Calu3 (cell line): ENCODE measurements at regions not wholly inside any gene's neighbourhood (a gene's known extent, or its start where the extent isn't known, plus 50 kb on each side); places are given as distances from the start of the nearest gene placed in this dataset.

Experiments used
- BruUV-seq: library from RNA; stranded (reverse); fragments of 400-500 nt; replicated peaks from 2 replicates; lab custom pipeline; 2021; lab: Mats Ljungman, UMichigan
- CTCF ChIA-PET: fragments of 300-600 bp; sonication (Branson Sonifier 250); formaldehyde crosslinking; loops from one replicate; lab custom pipeline; 2022; ENCODE audit warnings: antibody characterized with exemption; lab: Charles Lee
- DNase-seq: peaks from one replicate; pipeline ENCODE4 v3.0.0; 2022
- H3K27ac Mint-ChIP-seq: one replicate; pipeline ENCODE4 v1.8.0; 2022; ENCODE audit warnings: mixed read lengths; ENCODE audit not compliant: unreplicated experiment
- H3K27me3 Mint-ChIP-seq: one replicate; pipeline ENCODE4 v1.8.0; 2022; ENCODE audit warnings: mixed read lengths; ENCODE audit not compliant: unreplicated experiment
- H3K36me3 Mint-ChIP-seq: one replicate; pipeline ENCODE4 v1.8.0; 2022; ENCODE audit warnings: mild to moderate bottlenecking, moderate library complexity, mixed read lengths; ENCODE audit not compliant: insufficient read depth, unreplicated experiment
- H3K4me1 Mint-ChIP-seq: one replicate; pipeline ENCODE4 v1.8.0; 2022; ENCODE audit warnings: mild to moderate bottlenecking, low read depth, mixed read lengths; ENCODE audit not compliant: unreplicated experiment
- H3K4me3 Mint-ChIP-seq: one replicate; pipeline ENCODE4 v1.8.0; 2022; ENCODE audit warnings: mild to moderate bottlenecking, low read depth, moderate library complexity, mixed read lengths; ENCODE audit not compliant: unreplicated experiment
- H3K9me3 Mint-ChIP-seq: one replicate; pipeline ENCODE4 v1.8.0; 2022; ENCODE audit warnings: low read depth, mixed read lengths; ENCODE audit not compliant: unreplicated experiment
- CTCF ChIP-seq: fragments of 200-600 bp; IDR thresholded peaks from one replicate; pipeline ENCODE4 v1.8.0; 2022; ENCODE audit warnings: antibody characterized with exemption; ENCODE audit not compliant: unreplicated experiment
- intact Hi-C: fragments of 100-400 bp; cut with micrococcal nuclease; formaldehyde crosslinking; loops from one replicate; pipeline ENCODE4 v1.10.0; 2022; ENCODE audit not compliant: unreplicated experiment

- intact Hi-C loops, result no loop called here
- no TSS peak for BruUV-seq
- Mint-ChIP-seq H3K27me3 (peaks cover 65% of the 10 kb centered on the region), H3K4me1 (no peaks in the 10 kb centered on the region), H3K9me3 (no peaks in the 10 kb centered on the region), H3K36me3 (no peaks in the 10 kb centered on the region), H3K27ac (no peak overlapping the region), H3K4me3 (no peak overlapping the region)
- TF ChIP-seq CTCF, result no peak
- CTCF ChIA-PET, result interaction anchor here (0.7 kb wide), 1 partner anchor 24 kb away, joined by 3 read pairs; no protein-coding TSS in a partner anchor
- no peak for DNase-seq
These were observed 160.7 kb upstream of the CCND2 start for GRCh38 chr12:4112734-4113325.

- Mint-ChIP-seq H3K4me1 (no peaks in the 10 kb centered on the region), H3K27ac (no peak overlapping the region), H3K36me3 (no peaks in the 10 kb centered on the region), H3K9me3 (no peaks in the 10 kb centered on the region), H3K4me3 (no peak overlapping the region), H3K27me3 (peaks cover 62% of the 10 kb centered on the region)
- DNase-seq, result no peak
- CTCF ChIA-PET, result interaction anchor here (0.7 kb wide), 1 partner anchor 25 kb away, joined by 3 read pairs; no protein-coding TSS in a partner anchor
- intact Hi-C loops, result no loop called here
- no TSS peak for BruUV-seq
- no peak for TF ChIP-seq CTCF
These were observed 161.3 kb upstream of the CCND2 start for GRCh38 chr12:4112290-4112689.

GRCh38 chr12:4111010-4111409, 162.6 kb upstream of the CCND2 start:
- H3K27me3 Mint-ChIP-seq, result peaks cover 70% of the 10 kb centered on the region
- no peak overlapping the region for H3K27ac Mint-ChIP-seq
- no peak for TF ChIP-seq CTCF
- no peaks in the 10 kb centered on the region for H3K9me3 Mint-ChIP-seq
- no peaks in the 10 kb centered on the region for H3K36me3 Mint-ChIP-seq
- no TSS peak for BruUV-seq
- DNase-seq, result no peak
- intact Hi-C loops, result no loop called here
- no peak overlapping the region for H3K4me3 Mint-ChIP-seq
- no peaks in the 10 kb centered on the region for H3K4me1 Mint-ChIP-seq
- CTCF ChIA-PET, result no interaction called here

GRCh38 chr12:4109826-4110225, 163.7 kb upstream of the CCND2 start:
- no TSS peak for BruUV-seq

More at GRCh38 chr12:4109826-4110225, 163.7 kb upstream of the CCND2 start:
- Mint-ChIP-seq H3K9me3 (no peaks in the 10 kb centered on the region), H3K4me1 (no peaks in the 10 kb centered on the region), H3K27ac (no peak overlapping the region), H3K27me3 (peaks cover 64% of the 10 kb centered on the region), H3K36me3 (no peaks in the 10 kb centered on the region), H3K4me3 (no peak overlapping the region)
- CTCF ChIA-PET, result no interaction called here
- intact Hi-C loops, result no loop called here
- no peak for DNase-seq
- TF ChIP-seq CTCF, result no peak
